HFFc6 (cell line): ENCODE measurements at regions not wholly inside any gene's neighbourhood (a gene's known extent, or its start where the extent isn't known, plus 50 kb on each side); places are given as distances from the start of the nearest gene placed in this dataset.

Experiments
- DNase-seq: peaks from one replicate; pipeline ENCODE4 v3.0.0-alpha.2; 2018
- H3K27ac Mint-ChIP-seq: 2 replicates; pipeline ENCODE4 v1.8.0; 2020; ENCODE audit warnings: mild to moderate bottlenecking, mixed read lengths
- H3K27me3 Mint-ChIP-seq: 2 replicates; pipeline ENCODE4 v1.8.0; 2021; ENCODE audit warnings: mild to moderate bottlenecking, moderate library complexity, mixed read lengths; ENCODE audit not compliant: insufficient read depth
- H3K36me3 Mint-ChIP-seq: 2 replicates; pipeline ENCODE4 v1.8.0; 2021; ENCODE audit warnings: low read depth, mixed read lengths
- H3K4me1 Mint-ChIP-seq: 2 replicates; pipeline ENCODE4 v1.8.0; 2020; ENCODE audit warnings: low read depth, mixed read lengths
- H3K4me3 Mint-ChIP-seq: 2 replicates; pipeline ENCODE4 v1.8.0; 2020; ENCODE audit warnings: mild to moderate bottlenecking, moderate library complexity, mixed read lengths
- H3K9me3 Mint-ChIP-seq: 2 replicates; pipeline ENCODE4 v1.8.0; 2020; ENCODE audit warnings: mild to moderate bottlenecking, mixed read lengths
- CTCF ChIP-seq: fragments of 200-600 bp; sonication (generic); IDR thresholded peaks from 2 replicates; pipeline ENCODE4 v1.5.0; 2021; ENCODE audit warnings: antibody characterized with exemption, mild to moderate bottlenecking

DNA sequence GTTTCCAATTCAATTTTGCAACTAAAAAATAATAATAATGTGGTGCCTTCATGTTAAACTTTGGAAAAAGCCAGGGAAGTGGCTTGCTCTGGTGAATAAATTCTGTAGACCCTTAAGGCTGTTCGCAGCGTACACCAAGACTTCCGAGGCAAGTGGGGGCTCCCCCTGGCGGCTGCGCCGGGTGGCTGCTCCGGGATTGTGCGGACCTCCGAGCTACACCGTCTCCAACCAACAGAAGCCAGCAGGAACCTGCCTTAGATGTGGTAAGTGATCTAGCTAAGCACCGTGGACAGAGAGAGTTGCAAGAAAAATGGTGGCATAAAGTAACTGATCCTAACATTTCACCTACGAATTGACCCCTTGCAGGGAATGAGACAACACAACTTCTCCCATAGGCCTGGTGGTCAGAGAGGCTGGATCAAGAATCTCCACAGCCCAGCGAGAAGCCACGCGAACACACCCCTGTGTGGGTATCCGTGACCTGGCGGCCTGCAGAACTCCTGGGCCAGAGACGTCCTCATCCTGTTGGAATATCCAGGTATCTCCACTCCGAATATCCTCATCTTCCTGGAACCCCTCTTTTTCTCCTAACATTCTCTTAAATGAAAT lies 69.6 kb downstream of the TBXT start:
- H3K36me3 Mint-ChIP-seq, result no peaks in the 10 kb centered on the region
- peak; percentile 74 for TF ChIP-seq CTCF
- H3K4me1 Mint-ChIP-seq, result no peaks in the 10 kb centered on the region
- DNase-seq, result no peak
- H3K27ac Mint-ChIP-seq, result no peak overlapping the region
- H3K27me3 Mint-ChIP-seq, result no peaks in the 10 kb centered on the region
- H3K9me3 Mint-ChIP-seq, result peaks cover 21% of the 10 kb centered on the region; the same call in 1 of the 2 replicates
- no peak overlapping the region for H3K4me3 Mint-ChIP-seq

DNA sequence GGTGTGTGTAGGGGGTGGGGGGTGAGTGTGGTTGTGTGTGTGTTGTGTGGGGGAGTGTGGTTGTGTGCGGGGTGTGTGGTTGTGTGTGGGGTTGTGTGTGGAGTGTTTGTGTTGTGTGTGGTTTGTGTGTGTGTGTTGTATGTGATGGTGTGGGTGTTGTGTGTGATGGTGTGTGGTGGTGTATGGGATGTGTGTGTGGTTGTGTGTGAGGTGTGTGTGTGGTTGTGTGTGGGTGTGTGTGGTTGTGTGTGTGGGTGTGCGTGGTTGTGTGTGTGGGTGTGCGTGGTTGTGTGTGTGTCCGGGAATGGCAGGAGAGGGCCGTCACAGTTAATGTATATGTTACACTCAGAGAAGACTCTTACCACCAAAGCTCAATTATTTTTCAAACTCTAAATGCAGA lies 79.8 kb downstream of the TBXT start:
- Mint-ChIP-seq H3K9me3 (peaks cover 22% of the 10 kb centered on the region), H3K4me1 (no peaks in the 10 kb centered on the region), H3K27me3 (peaks cover under 1% of the 10 kb centered on the region; the same call in 1 of the 2 replicates), H3K27ac (no peak overlapping the region), H3K36me3 (peaks cover 6% of the 10 kb centered on the region; the same call in 1 of the 2 replicates), H3K4me3 (no peak overlapping the region)
- TF ChIP-seq CTCF, result no peak
- no peak for DNase-seq

GRCh38 chr6:166087246-166087645 lies 80.4 kb downstream of the TBXT start:
- Mint-ChIP-seq H3K27ac (no peak overlapping the region), H3K9me3 (peaks cover 28% of the 10 kb centered on the region), H3K4me1 (no peaks in the 10 kb centered on the region), H3K36me3 (peaks cover 6% of the 10 kb centered on the region; the same call in 1 of the 2 replicates), H3K27me3 (no peaks in the 10 kb centered on the region; the same call in 1 of the 2 replicates), H3K4me3 (no peak overlapping the region)
- DNase-seq, result no peak
- no peak for TF ChIP-seq CTCF

DNA sequence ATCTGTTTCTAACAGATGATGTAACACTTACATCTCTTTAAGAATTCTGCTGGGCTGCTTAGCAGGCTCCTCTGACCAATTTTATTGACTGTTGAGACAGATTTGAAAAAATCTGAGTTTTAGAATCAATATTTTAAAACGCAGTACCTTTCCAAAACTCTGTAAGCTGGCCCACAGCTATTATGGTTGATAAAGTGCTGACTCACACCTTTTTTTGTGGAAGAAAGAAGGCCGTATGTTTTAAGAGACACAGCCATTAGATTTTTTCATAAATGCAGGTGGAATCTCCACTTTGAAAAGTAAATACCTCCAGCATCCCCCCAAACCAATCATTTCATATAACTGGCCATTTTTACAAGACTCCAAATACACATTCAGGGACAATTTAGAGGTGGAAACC lies 82.2 kb downstream of the TBXT start:
- no peak overlapping the region for H3K27ac Mint-ChIP-seq
- peaks cover 29% of the 10 kb centered on the region for H3K9me3 Mint-ChIP-seq
- no peaks in the 10 kb centered on the region for H3K27me3 Mint-ChIP-seq
- no peak for TF ChIP-seq CTCF
- no peak for DNase-seq
- no peaks in the 10 kb centered on the region for H3K36me3 Mint-ChIP-seq
- no peaks in the 10 kb centered on the region for H3K4me1 Mint-ChIP-seq
- no peak overlapping the region for H3K4me3 Mint-ChIP-seq

DNA sequence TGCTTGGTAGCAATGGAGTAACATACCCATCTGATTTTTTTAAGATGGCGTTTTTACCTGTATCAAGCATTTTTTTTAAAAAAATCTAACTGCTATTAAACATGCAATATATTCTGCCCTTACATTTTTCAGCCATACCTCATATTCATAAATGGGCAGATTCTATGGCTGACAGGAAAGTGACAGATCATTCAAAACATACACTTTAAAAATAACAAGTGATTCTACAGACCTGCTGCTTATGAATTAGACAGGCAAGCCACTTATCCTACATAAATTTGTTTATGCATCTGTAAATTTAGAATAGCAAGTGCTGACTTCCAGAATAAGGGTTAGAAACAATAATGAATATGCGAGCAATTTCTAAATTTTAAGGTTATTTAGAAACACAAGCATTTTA lies 82.7 kb downstream of the TBXT start:
- H3K4me3 Mint-ChIP-seq, result no peak overlapping the region

More for the DNA sequence above, 82.7 kb downstream of the TBXT start:
- Mint-ChIP-seq H3K36me3 (no peaks in the 10 kb centered on the region), H3K4me1 (no peaks in the 10 kb centered on the region), H3K9me3 (peaks cover 30% of the 10 kb centered on the region), H3K27ac (no peak overlapping the region), H3K27me3 (no peaks in the 10 kb centered on the region)
- DNase-seq, result no peak
- no peak for TF ChIP-seq CTCF
